ENCODE measurements at regions not wholly inside any gene's neighbourhood (a gene's known extent, or its start where the extent isn't known, plus 50 kb on each side); places are given as distances from the start of the nearest gene placed in this dataset.
"Not testable (repeated sequence)": the region's sequence is repeated elsewhere in the genome, so short reads cannot be mapped to it uniquely, and the experiment has no call there.

GRCh38 chr21:9766890-9767591 lies 754.3 kb upstream of the TPTE start:
- DNase-seq, result not testable (repeated sequence)

- DNase-seq, result no peak
These were observed 753.6 kb upstream of the TPTE start for GRCh38 chr21:9767592-9768375.

- not testable (repeated sequence) for DNase-seq
These were observed 752.8 kb upstream of the TPTE start for GRCh38 chr21:9768376-9769130.

DNA sequence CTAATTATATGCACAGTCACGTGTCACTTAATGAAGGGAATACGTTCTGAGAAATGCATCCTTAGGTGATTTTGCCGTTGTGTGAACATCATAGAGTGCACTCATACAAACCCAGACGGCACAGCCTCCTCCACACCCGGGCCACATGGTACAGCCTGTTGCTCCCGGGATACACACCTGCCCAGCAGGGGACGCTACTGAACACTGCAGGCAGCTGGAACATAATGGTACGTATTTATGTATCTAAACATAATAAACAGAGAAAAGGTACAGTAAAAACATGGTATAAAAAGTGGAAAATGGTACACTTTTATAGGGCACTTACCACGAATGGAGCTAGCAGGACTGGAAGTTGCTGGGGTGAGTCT lies 752.3 kb upstream of the TPTE start:
- DNase-seq, result not testable (repeated sequence)

DNA sequence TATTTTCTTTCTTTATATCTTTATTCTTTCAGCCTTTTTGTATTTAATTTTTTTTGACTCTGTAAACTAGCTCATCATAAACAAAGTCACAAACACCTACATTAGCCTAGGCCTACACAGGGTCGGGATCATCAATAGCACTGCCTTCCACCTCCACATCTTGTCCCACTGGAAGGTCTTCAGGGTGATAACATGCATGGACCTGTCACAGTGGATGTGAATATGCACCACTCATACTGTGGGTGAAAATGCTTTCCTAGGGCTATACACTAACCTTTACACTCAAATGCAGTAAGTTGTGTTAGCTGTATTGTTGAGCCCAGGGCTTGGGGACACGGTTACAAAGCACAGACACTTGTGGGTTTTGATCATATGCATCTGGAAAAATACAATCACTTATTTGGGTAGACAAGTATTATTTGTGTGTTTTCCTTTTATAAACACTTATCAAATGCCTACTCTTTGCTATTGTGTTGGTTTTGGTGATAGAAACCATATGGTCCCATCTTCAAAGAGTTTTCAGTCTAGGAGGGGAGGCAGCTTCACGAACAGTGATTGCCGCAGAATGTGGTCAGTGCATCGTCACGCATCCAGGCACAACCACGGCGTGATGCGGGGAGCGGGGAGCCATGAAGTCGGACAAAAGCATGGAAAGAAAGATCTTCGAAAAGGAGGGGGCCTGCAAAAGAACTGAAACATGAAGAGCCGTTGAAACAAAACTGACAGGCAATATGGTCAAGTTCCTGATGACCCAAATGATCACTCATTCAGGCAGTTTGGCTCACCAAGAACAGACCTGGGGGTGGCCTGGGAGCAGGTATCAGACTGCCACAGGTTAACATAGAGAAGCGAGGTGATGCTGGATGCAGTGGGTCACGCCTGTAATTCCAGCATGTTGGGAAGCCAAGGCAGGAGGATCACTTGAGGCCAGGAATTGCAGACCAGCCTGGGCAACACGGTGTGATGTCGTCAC lies 751.4 kb upstream of the TPTE start:
- not testable (repeated sequence) for DNase-seq

GRCh38 chr21:9771466-9772347 lies 749.7 kb upstream of the TPTE start:
- not testable (repeated sequence) for DNase-seq

GRCh38 chr21:9772348-9772672 lies 749.1 kb upstream of the TPTE start:
- DNase-seq, result no peak

DNA sequence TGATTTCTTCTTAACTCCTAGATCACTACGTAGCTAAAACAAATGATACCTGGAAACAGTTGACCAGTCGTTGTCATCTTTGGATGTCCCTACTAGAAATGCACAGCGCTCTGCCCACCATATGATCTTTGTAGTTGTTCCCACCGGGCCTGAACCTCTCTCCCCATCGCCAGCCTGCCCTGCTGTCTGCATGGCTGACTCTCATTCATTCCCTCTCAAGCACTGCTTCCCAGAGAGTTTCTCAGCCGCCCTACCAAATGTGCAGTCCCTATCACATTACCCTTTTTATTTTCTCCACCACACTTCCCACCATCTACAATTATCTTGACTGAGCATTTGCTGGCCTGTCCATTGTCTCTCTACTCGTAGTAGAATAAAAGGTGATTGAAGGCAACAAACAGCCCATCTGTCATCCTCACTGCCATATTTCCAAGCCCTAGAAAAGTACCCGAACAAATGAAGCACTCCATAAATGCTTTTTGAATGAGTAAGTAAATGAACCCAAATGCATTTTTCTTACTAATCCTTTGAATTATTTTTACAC lies 748.4 kb upstream of the TPTE start:
- not testable (repeated sequence) for DNase-seq

GRCh38 chr21:9774347-9774746 lies 747.0 kb upstream of the TPTE start:
- no peak for DNase-seq

DNA sequence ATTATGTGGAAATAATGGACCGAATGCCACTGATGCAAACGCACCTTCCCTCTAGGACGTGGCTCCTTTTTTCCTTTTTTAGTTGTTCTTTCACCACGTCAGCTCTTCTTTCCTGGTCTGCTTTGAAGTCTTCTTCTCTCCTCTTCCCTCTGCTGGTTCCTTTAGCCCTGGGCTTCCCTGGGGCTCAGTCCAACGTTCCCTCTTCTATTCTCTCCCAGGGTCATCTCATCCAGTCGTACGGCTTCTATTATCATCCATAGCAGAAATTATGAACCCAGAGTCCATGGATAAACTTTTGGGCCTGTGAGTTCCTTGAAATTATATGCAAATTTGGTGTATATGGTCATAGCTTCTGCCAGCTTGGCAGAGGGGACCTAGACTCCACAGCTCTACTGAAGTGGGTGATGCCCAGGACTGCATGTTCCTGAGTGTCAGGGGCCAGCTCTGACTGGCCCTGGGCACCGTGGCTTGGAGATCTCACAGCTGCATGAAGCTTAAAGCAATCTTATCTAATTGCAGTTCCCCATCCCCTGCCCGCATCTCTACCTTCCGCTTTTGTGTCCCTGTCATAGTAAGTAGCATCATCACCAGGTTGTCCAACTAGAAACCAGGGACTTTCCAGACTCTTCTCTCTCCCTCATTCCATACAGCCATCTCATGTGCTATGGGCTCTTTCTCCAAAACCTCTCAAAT lies 746.3 kb upstream of the TPTE start:
- not testable (repeated sequence) for DNase-seq

DNA sequence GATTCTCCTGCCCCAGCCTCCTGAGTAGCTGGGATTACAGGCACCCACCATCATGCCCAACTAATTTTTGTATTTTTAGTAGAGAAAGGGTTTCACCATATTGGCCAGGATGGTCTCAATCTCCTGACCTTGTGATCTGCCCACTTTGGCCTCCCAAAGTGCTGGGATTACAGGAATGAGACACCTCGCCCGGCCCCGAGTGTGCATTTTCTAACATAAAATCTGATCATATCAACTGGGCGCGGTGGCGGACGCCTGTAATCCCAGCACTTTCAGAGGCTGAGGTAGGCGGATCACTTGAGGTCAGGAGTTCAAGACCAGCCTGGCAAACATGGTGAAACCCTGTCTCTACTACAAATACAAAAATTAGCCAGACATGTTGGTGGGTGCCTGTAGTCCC lies 745.5 kb upstream of the TPTE start:
- not testable (repeated sequence) for DNase-seq

GRCh38 chr21:9776286-9777020 lies 744.9 kb upstream of the TPTE start:
- not testable (repeated sequence) for DNase-seq

- not testable (repeated sequence) for DNase-seq
These were observed 742.8 kb upstream of the TPTE start for GRCh38 chr21:9778541-9778940.

- DNase-seq, result no peak
These were observed 740.9 kb upstream of the TPTE start for GRCh38 chr21:9780441-9780937.

GRCh38 chr21:9783587-9783986 lies 737.8 kb upstream of the TPTE start:
- DNase-seq, result not testable (repeated sequence)

DNA sequence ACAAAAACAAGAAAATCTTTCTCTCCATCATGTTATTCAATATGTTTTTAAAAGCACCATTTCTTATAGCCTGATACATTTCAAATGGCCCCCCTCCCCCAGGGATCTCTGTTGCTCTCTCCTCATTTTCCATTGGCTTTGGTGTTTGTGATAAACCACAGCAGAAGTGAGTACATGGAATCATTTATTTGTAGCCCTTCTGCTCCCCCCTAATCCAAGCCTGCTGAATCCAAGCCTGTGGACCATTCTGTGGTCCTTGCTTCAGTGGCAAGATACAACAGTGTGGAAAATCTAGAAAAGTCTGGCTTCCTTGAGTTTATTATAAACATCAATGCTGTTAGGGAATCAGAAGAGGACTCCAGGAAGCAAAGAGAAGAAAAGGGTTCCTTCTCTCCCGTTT lies 737.2 kb upstream of the TPTE start:
- DNase-seq, result not testable (repeated sequence)

GRCh38 chr21:9786092-9786491 lies 735.3 kb upstream of the TPTE start:
- not testable (repeated sequence) for DNase-seq

- DNase-seq, result not testable (repeated sequence)
These were observed 733.1 kb upstream of the TPTE start for GRCh38 chr21:9788281-9788680.

GRCh38 chr21:9790354-9790753 lies 731.0 kb upstream of the TPTE start:
- DNase-seq, result not testable (repeated sequence)
